ENCODE measurements at regions not wholly inside any gene's neighbourhood (a gene's known extent, or its start where the extent isn't known, plus 50 kb on each side); places are given as distances from the start of the nearest gene placed in this dataset.

- Histone ChIP-seq H3K9me3 (no peaks in the 10 kb centered on the region), H3K27me3 (no peaks in the 10 kb centered on the region), H3K4me1 (no peaks in the 10 kb centered on the region), H3K4me3 (no peak overlapping the region), H3K9ac (ENCODE audit: low read depth in 2 of 2, low read length in 2 of 2) (no peak overlapping the region), H3K27ac (no peak overlapping the region), H3K36me3 (no peaks in the 10 kb centered on the region)
- intact Hi-C loops (cut with DNase I) = no loop called here
- no peak for TF ChIP-seq CTCF (IDR thresholded peaks at IDR 0.05)
- DNase-seq = no peak
These were observed 127.5 kb upstream of the GIMD1 start for GRCh38 chr4:106496061-106496460.

DNA sequence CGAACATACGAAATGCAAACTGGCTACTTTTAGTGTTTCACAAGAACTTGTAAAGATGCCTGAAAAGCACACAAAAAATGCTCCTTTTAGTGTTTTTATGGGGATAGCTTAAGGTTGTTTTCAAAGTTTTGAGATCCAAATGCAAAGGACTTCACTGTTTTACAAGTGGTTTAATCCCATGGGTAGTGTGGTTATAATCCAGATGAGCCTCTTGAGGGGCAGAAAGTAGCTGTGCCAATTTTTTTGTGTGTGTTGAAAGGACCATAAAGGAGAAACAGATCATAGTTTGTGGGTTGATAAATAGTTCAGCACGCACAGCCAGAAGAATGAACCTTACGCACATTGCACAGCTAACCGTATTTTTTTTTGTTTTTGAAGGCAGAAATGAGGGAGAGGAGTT, 126.9 kb upstream of the GIMD1 start:
- no peak for TF ChIP-seq CTCF (IDR thresholded peaks at IDR 0.05)
- Histone ChIP-seq H3K27me3 (no peaks in the 10 kb centered on the region), H3K36me3 (no peaks in the 10 kb centered on the region), H3K4me1 (no peaks in the 10 kb centered on the region), H3K9me3 (no peaks in the 10 kb centered on the region), H3K4me3 (no peak overlapping the region), H3K27ac (no peak overlapping the region), H3K9ac (ENCODE audit: low read depth in 2 of 2, low read length in 2 of 2) (no peak overlapping the region)
- no peak for DNase-seq
- intact Hi-C loops (cut with DNase I) = no loop called here

DNA sequence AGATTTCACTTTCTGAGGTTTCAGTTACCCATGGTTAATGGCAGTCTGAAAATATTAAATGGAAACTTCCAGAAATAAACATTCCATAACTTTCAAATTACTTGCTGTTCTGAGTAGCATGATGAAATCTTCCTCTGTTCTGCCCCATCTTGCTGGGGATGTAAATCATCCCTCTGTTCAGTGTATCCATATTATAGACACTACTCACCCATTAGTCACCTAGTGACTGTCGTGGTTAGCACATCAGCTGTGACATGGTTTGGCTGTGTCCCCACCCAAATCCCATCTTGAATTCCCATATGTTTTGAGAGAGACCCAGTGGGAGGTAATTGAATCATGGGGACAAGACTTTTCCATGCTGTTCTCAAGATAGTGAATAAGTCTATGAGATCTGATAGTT, 125.5 kb upstream of the GIMD1 start:
- Histone ChIP-seq H3K4me3 (no peak overlapping the region), H3K36me3 (no peaks in the 10 kb centered on the region), H3K27ac (no peak overlapping the region), H3K9me3 (no peaks in the 10 kb centered on the region), H3K4me1 (no peaks in the 10 kb centered on the region), H3K27me3 (no peaks in the 10 kb centered on the region), H3K9ac (ENCODE audit: low read depth in 2 of 2, low read length in 2 of 2) (no peak overlapping the region)
- intact Hi-C loops (cut with DNase I) = no loop called here
- no peak for TF ChIP-seq CTCF (IDR thresholded peaks at IDR 0.05)
- no peak for DNase-seq

DNA sequence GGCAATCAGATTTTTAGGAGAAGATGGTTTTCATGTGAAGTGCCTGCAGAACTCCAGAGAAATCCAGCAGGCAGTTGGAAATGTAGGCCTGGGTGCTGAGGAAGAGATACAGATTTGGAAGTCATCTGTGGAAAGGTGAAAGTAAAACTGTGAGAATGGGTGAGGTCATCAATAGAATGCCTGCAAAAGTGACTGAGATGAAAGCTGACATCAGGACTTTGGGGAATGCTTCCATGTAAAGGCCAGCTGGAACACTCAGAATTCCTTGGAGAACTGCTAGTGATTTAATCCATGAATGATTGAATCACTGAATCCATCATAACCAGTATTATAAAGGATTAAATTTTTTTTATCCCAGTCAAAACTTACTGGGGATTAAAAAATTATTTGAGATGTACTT, 124.5 kb upstream of the GIMD1 start:
- no peak for TF ChIP-seq CTCF (IDR thresholded peaks at IDR 0.05)
- no peak for DNase-seq
- Histone ChIP-seq H3K27me3 (no peaks in the 10 kb centered on the region), H3K9me3 (no peaks in the 10 kb centered on the region), H3K36me3 (no peaks in the 10 kb centered on the region), H3K4me1 (no peaks in the 10 kb centered on the region), H3K9ac (ENCODE audit: low read depth in 2 of 2, low read length in 2 of 2) (no peak overlapping the region), H3K4me3 (no peak overlapping the region), H3K27ac (no peak overlapping the region)
- intact Hi-C loops (cut with DNase I) = no loop called here

DNA sequence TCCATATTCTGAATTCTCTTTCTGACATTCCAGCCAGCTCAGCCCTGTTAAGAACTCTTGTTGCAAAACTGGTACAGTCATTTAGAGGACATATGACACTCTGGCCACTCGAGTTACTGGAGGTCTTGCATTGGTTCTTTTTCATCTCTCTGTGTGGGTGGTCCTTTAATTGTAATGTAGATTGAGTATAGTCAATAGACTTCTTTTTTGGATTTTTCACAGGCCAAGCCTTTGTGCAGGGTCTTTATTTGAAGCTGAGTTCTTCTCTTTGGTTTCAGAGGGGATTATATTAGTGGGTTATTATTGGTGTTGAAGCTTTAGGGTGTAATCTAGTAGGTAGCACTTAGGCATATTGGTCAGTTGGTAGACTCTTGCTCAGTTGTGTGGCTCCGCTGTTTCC, 118.0 kb upstream of the GIMD1 start:
- no peak for TF ChIP-seq CTCF (IDR thresholded peaks at IDR 0.05)
- H3K4me3 ChIP-seq = no peak overlapping the region
- no peak for DNase-seq
- H3K27ac ChIP-seq = no peak overlapping the region
- H3K27me3 ChIP-seq = no peaks in the 10 kb centered on the region
- H3K36me3 ChIP-seq = no peaks in the 10 kb centered on the region
- H3K9ac ChIP-seq (ENCODE audit: low read depth in 2 of 2, low read length in 2 of 2) = no peak overlapping the region
- intact Hi-C loops (cut with DNase I) = no loop called here
- no peaks in the 10 kb centered on the region for H3K9me3 ChIP-seq
- H3K4me1 ChIP-seq = no peaks in the 10 kb centered on the region

DNA sequence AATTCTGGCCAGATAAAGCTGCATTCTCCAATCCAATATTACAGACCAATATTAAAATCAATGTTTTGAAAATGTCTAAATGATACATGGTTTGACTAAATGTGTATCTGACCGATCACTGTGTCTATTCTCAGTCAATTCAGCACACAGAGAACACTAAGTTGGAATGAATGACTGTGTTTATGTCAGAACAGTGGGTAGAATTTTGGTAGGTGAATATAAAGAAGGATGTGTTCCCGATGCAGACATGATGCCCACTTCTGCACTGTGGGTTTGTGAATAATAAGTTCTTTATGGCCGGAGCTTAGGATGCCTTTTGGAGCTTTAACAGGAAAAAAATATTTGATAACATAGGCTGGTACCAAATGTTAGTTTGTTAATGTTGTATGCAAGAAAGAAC, 113.2 kb upstream of the GIMD1 start:
- no peak for DNase-seq
- Histone ChIP-seq H3K9ac (ENCODE audit: low read depth in 2 of 2, low read length in 2 of 2) (no peak overlapping the region), H3K27me3 (no peaks in the 10 kb centered on the region), H3K4me3 (no peak overlapping the region), H3K4me1 (no peaks in the 10 kb centered on the region), H3K27ac (no peak overlapping the region), H3K9me3 (no peaks in the 10 kb centered on the region), H3K36me3 (no peaks in the 10 kb centered on the region)
- intact Hi-C loops (cut with DNase I) = no loop called here
- no peak for TF ChIP-seq CTCF (IDR thresholded peaks at IDR 0.05)

All from colonic mucosa (tissue), 4 donors.